ENCODE measurements at regions not wholly inside any gene's neighbourhood (a gene's known extent, or its start where the extent isn't known, plus 50 kb on each side); places are given as distances from the start of the nearest gene placed in this dataset.

- DNase-seq (ENCODE audit: low read depth in 1 of 2, low spot score in 1 of 2) = no peak
These were observed 223.8 kb downstream of the FBXO15 start for GRCh38 chr18:73923866-73924265.

GRCh38 chr18:73920033-73920432 is 227.6 kb downstream of the FBXO15 start:
- DNase-seq (ENCODE audit: low read depth in 1 of 2, low spot score in 1 of 2) = no peak

GRCh38 chr18:73918816-73919215 is 228.8 kb downstream of the FBXO15 start:
- no peak for DNase-seq (ENCODE audit: low read depth in 1 of 2, low spot score in 1 of 2)

- no peak for DNase-seq (ENCODE audit: low read depth in 1 of 2, low spot score in 1 of 2)
These were observed 230.6 kb downstream of the FBXO15 start for GRCh38 chr18:73917046-73917445.

- DNase-seq (ENCODE audit: low read depth in 1 of 2, low spot score in 1 of 2) = no peak
These were observed 234.1 kb downstream of the FBXO15 start for GRCh38 chr18:73913505-73913904.

GRCh38 chr18:73908323-73908722 is 239.3 kb downstream of the FBXO15 start:
- DNase-seq (ENCODE audit: low read depth in 1 of 2, low spot score in 1 of 2) = no peak

- no peak for DNase-seq (ENCODE audit: low read depth in 1 of 2, low spot score in 1 of 2)
These were observed 246.1 kb downstream of the FBXO15 start for GRCh38 chr18:73901566-73901965.

GRCh38 chr18:73901151-73901550 is 246.5 kb downstream of the FBXO15 start:
- DNase-seq (ENCODE audit: low read depth in 1 of 2, low spot score in 1 of 2) = no peak

GRCh38 chr18:73900106-73900835 is 247.4 kb downstream of the FBXO15 start:
- no peak for DNase-seq (ENCODE audit: low read depth in 1 of 2, low spot score in 1 of 2)

- DNase-seq (ENCODE audit: low read depth in 1 of 2, low spot score in 1 of 2) = no peak
These were observed 250.1 kb downstream of the FBXO15 start for GRCh38 chr18:73897517-73897916.

- no peak for DNase-seq (ENCODE audit: low read depth in 1 of 2, low spot score in 1 of 2)
These were observed 250.9 kb downstream of the FBXO15 start for GRCh38 chr18:73896685-73897084.

GRCh38 chr18:73895701-73896100 is 251.9 kb downstream of the FBXO15 start:
- DNase-seq (ENCODE audit: low read depth in 1 of 2, low spot score in 1 of 2) = no peak

- no peak for DNase-seq (ENCODE audit: low read depth in 1 of 2, low spot score in 1 of 2)
These were observed 253.8 kb downstream of the FBXO15 start for GRCh38 chr18:73893880-73894279.

- no peak for DNase-seq (ENCODE audit: low read depth in 1 of 2, low spot score in 1 of 2)
These were observed 255.8 kb downstream of the FBXO15 start for GRCh38 chr18:73891572-73892421.

- DNase-seq (ENCODE audit: low read depth in 1 of 2, low spot score in 1 of 2) = no peak
These were observed 259.1 kb downstream of the FBXO15 start for GRCh38 chr18:73888565-73888964.

- DNase-seq (ENCODE audit: low read depth in 1 of 2, low spot score in 1 of 2) = no peak
These were observed 259.8 kb downstream of the FBXO15 start for GRCh38 chr18:73887801-73888200.

GRCh38 chr18:73884868-73885267 is 262.8 kb downstream of the FBXO15 start:
- no peak for DNase-seq (ENCODE audit: low read depth in 1 of 2, low spot score in 1 of 2)

GRCh38 chr18:73881396-73881917 is 266.2 kb downstream of the FBXO15 start:
- DNase-seq (ENCODE audit: low read depth in 1 of 2, low spot score in 1 of 2) = no peak

GRCh38 chr18:73880387-73880786 is 267.2 kb downstream of the FBXO15 start:
- DNase-seq (ENCODE audit: low read depth in 1 of 2, low spot score in 1 of 2) = no peak

GRCh38 chr18:73879766-73880165 is 267.9 kb downstream of the FBXO15 start:
- DNase-seq (ENCODE audit: low read depth in 1 of 2, low spot score in 1 of 2) = no peak

GRCh38 chr18:73879328-73879727 is 268.3 kb downstream of the FBXO15 start:
- DNase-seq (ENCODE audit: low read depth in 1 of 2, low spot score in 1 of 2) = no peak

GRCh38 chr18:73869182-73869581 is 278.5 kb downstream of the FBXO15 start:
- DNase-seq (ENCODE audit: low read depth in 1 of 2, low spot score in 1 of 2) = no peak
